Gastrocnemius medialis (tissue), 4 donors: ENCODE measurements at regions not wholly inside any gene's neighbourhood (a gene's known extent, or its start where the extent isn't known, plus 50 kb on each side); places are given as distances from the start of the nearest gene placed in this dataset.

Experiments used
- CTCF ChIP-seq, 5 experiments: fragments of 450-650 bp in 3 of 5; fragments of 200-600 bp in 2 of 5; sonication (generic) in 2 of 5; IDR thresholded peaks in 4 of 5; conservative IDR thresholded peaks in 1 of 5; 1 replicate in 4 of 5; 2 replicates in 1 of 5; pipeline ENCODE4 v1.5.1; 2016 to 2019; ENCODE audit warnings: antibody characterized with exemption in 5 of 5, mild to moderate bottlenecking in 3 of 5, moderate library complexity in 3 of 5
- POLR2A ChIP-seq, 2 donors: fragments of 450-650 bp; IDR thresholded peaks; one replicate each; pipeline ENCODE4 v1.6.1; 2017; ENCODE audit warnings: antibody characterized with exemption in 2 of 2, mild to moderate bottlenecking in 2 of 2, moderate library complexity in 2 of 2

GRCh38 chr11:105429096-105429910, 180.6 kb upstream of the GRIA4 start:
- no peak for TF ChIP-seq CTCF (IDR thresholded peaks at IDR 0.05 in 4 of 5, conservative IDR thresholded peaks at IDR 0.05 in 1 of 5)
- TF ChIP-seq POLR2A (IDR thresholded peaks at IDR 0.05): no peak
